ENCODE measurements at regions not wholly inside any gene's neighbourhood (a gene's known extent, or its start where the extent isn't known, plus 50 kb on each side); places are given as distances from the start of the nearest gene placed in this dataset.

DNA sequence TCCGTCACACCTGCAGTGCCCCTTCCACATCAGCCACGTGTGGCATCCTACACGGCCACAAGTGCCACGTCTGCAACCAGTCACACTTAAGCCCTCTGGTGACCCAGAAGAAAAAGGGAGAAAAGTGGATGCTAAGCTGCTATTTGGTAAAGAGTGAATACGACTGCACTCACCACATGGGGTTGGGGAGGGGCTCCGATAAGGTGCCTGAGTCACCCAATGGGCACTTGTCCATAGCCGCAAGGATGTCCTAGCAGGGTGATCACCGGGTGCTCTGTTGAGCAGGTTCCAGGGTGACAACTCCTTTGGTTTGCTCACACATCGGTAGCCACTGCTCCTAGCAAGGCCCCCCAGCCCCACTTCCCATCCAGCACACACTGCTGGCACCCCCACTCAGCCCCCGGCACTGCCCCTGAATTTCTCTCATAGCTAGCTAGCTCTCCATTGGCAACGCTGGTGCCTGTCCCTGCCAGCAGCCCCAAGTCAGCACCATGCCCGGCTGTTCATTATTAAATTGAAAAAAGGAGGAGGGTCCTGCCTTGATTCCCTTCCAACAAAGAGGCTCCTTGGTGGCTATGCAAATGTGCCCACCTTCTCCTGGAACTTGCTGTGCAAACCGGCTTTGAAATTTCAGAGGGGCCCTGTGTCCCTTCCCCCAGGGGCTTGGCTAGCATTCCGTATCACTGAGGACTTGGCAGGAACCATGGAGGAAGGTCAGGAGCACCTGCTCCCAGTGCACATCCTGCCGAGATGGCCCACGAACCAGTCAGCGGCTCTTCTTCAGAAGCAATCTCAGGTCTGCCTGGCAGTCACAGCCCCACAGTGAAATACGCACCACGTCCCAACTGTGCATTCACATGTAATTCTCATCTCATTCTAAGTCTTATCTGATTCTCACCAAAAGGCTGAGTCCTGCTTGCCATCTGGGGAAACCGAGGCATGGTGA lies 227.7 kb upstream of the DIO3 start:
- no peak for DNase-seq (ENCODE audit: low read depth)
- TF ChIP-seq, protein P1, sequence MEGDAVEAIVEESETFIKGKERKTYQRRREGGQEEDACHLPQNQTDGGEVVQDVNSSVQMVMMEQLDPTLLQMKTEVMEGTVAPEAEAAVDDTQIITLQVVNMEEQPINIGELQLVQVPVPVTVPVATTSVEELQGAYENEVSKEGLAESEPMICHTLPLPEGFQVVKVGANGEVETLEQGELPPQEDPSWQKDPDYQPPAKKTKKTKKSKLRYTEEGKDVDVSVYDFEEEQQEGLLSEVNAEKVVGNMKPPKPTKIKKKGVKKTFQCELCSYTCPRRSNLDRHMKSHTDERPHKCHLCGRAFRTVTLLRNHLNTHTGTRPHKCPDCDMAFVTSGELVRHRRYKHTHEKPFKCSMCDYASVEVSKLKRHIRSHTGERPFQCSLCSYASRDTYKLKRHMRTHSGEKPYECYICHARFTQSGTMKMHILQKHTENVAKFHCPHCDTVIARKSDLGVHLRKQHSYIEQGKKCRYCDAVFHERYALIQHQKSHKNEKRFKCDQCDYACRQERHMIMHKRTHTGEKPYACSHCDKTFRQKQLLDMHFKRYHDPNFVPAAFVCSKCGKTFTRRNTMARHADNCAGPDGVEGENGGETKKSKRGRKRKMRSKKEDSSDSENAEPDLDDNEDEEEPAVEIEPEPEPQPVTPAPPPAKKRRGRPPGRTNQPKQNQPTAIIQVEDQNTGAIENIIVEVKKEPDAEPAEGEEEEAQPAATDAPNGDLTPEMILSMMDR (IDR thresholded peaks at IDR 0.05; ENCODE audit: insufficient read depth, low read depth, low read length, missing control alignments), result no peak
- H3K4me3 ChIP-seq (ENCODE audit: low read length), result no peak overlapping the region

DNA sequence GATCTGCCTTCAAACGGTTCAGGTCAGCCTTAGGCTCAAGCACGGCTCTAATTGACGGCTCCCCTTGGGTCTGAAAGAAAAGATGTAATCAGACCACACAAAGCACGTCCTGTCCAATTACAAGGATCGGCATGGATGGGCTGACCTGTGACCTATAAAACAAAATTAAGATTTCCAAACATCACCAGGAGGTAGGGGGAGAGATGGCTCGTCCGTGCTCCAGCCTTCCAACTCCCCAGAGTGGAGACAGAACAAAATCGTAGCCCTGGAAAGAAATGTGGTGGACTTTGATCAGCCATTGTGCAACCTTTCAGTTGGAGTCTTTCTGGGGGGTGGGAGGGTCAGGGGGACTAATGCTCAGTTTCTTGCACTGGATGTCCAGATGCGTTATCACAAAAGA lies 226.6 kb upstream of the DIO3 start:
- no peak overlapping the region for H3K4me3 ChIP-seq (ENCODE audit: low read length)
- TF ChIP-seq, protein P1 (IDR thresholded peaks at IDR 0.05; ENCODE audit: insufficient read depth, low read depth, low read length, missing control alignments), result no peak
- DNase-seq (ENCODE audit: low read depth), result no peak

DNA sequence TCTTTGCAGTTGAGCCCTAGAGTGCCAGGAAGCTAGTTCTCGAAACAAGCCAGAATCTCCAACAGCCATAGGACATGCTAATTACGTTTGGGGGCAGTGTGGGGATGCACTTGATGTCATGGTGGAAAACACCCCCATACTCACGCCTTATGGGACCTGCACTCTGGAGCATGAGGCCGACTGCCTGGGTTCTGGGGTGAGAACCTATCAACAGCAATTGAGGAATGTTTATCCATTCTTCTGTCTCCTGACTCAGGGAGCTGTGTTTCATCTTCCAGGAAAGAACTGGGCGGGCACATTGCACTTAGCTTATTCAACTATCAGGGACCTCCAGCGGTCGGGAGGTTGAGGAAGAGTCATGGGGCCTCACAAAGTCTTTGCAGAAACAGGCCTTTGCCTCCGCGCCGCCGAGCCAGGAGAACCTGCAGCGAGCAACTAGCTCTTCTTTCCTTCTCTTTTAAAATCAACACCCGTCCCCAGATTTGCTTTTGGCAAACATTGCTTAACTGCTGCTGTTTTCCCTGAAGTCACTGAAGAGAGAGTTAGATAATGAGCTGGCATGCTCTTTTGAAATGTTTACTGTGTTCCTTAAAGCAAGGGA lies 226.1 kb upstream of the DIO3 start:
- TF ChIP-seq, protein P1 (IDR thresholded peaks at IDR 0.05; ENCODE audit: insufficient read depth, low read depth, low read length, missing control alignments), result no peak
- no peak for DNase-seq (ENCODE audit: low read depth)
- no peak overlapping the region for H3K4me3 ChIP-seq (ENCODE audit: low read length)

DNA sequence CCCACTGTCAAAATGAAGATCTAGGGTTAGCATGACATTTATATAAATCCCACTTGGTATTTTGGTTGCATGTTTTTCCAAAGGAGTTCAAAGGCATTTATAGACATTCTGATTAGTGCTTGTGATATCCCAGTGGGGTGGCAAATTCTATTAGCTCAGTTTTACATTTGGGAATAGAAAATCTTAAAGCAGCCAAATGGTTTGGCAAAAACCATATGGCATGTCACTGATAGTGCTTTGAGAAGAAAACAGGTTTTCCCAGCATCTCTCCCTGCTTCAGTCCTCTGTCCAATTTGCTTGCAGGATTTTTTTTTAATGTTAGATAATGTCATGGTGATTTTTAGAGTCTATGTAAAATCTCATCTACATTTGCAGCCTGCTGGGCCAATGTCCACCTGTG lies 225.1 kb upstream of the DIO3 start:
- TF ChIP-seq, protein P1 (IDR thresholded peaks at IDR 0.05; ENCODE audit: insufficient read depth, low read depth, low read length, missing control alignments), result no peak
- no peak for DNase-seq (ENCODE audit: low read depth)
- no peak overlapping the region for H3K4me3 ChIP-seq (ENCODE audit: low read length)

DNA sequence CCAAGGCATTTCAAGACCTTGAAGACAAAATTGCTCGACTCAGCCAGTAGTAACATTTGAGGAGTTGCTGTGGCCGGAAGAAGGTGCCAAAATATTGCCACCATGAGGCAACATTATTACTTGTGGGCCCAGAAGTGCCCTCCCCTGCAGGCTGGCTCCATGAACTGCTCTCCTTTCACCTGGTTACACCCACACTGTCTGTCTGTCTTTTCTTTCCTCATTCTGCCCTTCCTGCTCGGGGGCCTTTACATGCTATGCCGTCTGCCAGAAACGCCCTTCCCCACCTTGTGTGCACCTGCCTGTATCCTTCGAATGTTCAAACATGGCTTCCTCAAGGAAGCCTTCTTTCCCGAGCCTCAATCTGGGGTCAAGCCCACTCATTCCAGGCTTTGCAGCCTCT lies 224.2 kb upstream of the DIO3 start:
- DNase-seq (ENCODE audit: low read depth), result no peak
- TF ChIP-seq, protein P1 (IDR thresholded peaks at IDR 0.05; ENCODE audit: insufficient read depth, low read depth, low read length, missing control alignments), result no peak
- H3K4me3 ChIP-seq (ENCODE audit: low read length), result no peak overlapping the region

DNA sequence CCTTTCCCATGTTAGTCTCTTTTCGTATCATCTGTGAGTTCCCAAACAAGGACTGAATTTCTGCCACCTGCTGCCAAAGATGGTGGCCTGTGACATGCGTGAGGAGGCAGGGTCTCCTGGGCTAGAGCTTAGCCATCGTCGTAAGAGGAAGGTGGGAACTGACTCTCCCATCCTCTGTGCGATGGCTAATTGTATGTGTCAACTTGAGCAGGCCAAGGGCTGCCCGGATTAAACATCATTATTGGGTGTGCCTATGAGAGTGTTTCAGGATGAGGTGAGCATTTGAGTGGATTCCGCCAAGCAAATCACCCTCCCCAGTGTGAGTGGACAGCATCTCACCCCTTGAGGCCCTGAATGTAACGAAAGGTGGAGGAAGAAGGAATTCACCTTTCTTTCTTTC lies 220.7 kb upstream of the DIO3 start:
- TF ChIP-seq, protein P1 (IDR thresholded peaks at IDR 0.05; ENCODE audit: insufficient read depth, low read depth, low read length, missing control alignments), result no peak
- H3K4me3 ChIP-seq (ENCODE audit: low read length), result no peak overlapping the region
- no peak for DNase-seq (ENCODE audit: low read depth)

Data from epithelial cell of esophagus (primary cell).